Activated CD4-positive, alpha-beta memory T cell treated with anti-CD3 and anti-CD28 coated beads for 36 hours (primary cell): ENCODE measurements at regions not wholly inside any gene's neighbourhood (a gene's known extent, or its start where the extent isn't known, plus 50 kb on each side); places are given as distances from the start of the nearest gene placed in this dataset.
"Not testable (repeated sequence)": the region's sequence is repeated elsewhere in the genome, so short reads cannot be mapped to it uniquely, and the experiment has no call there.

Source experiments
- CTCF ChIA-PET: fragments of 350-600 bp; sonication (Branson Sonifier 250); formaldehyde crosslinking; loops from one replicate; lab custom pipeline; 2021; ENCODE audit warnings: antibody characterized with exemption, inconsistent platforms; lab: Charles Lee
- POLR2A ChIA-PET: fragments of 350-600 bp; sonication (Branson Sonifier 250); formaldehyde crosslinking; loops from one replicate; lab custom pipeline; 2021; ENCODE audit warnings: antibody characterized with exemption; lab: Charles Lee
- DNase-seq: peaks from one replicate; pipeline ENCODE4 v3.0.0-alpha.2; 2020
- H3K27ac Mint-ChIP-seq: one replicate; pipeline ENCODE4 v1.8.0; 2021; ENCODE audit warnings: mixed read lengths
- H3K27me3 Mint-ChIP-seq: one replicate; pipeline ENCODE4 v1.8.0; 2021; ENCODE audit warnings: mixed read lengths
- H3K36me3 Mint-ChIP-seq: one replicate; pipeline ENCODE4 v1.8.0; 2021; ENCODE audit warnings: mixed read lengths
- H3K4me1 Mint-ChIP-seq: one replicate; pipeline ENCODE4 v1.8.0; 2021; ENCODE audit warnings: low read depth, mixed read lengths
- H3K4me3 Mint-ChIP-seq: one replicate; pipeline ENCODE4 v1.8.0; 2021; ENCODE audit warnings: mild to moderate bottlenecking, mixed read lengths
- H3K9me3 Mint-ChIP-seq: one replicate; pipeline ENCODE4 v1.8.0; 2021; ENCODE audit warnings: mixed read lengths
- intact Hi-C: fragments of 100-400 bp; cut with micrococcal nuclease; formaldehyde crosslinking; loops from one replicate; pipeline ENCODE4 v1.15.1; 2023

- no peak overlapping the region for H3K4me3 Mint-ChIP-seq
- H3K4me1 Mint-ChIP-seq = no peaks in the 10 kb centered on the region
- no peaks in the 10 kb centered on the region for H3K36me3 Mint-ChIP-seq
- CTCF ChIA-PET = no interaction called here
- no peak overlapping the region for H3K27ac Mint-ChIP-seq
- POLR2A ChIA-PET = no interaction called here
- H3K27me3 Mint-ChIP-seq = no peaks in the 10 kb centered on the region
- intact Hi-C loops = no loop called here
- no peaks in the 10 kb centered on the region for H3K9me3 Mint-ChIP-seq
- no peak for DNase-seq
Measured at GRCh38 chr13:67549331-67549730, 319.2 kb upstream of the PCDH9 start.

GRCh38 chr13:67538906-67539305 lies 308.8 kb upstream of the PCDH9 start:
- ChIA-PET POLR2A (no interaction called here), CTCF (no interaction called here)
- Mint-ChIP-seq H3K4me1 (no peaks in the 10 kb centered on the region), H3K27ac (no peak overlapping the region), H3K27me3 (no peaks in the 10 kb centered on the region), H3K9me3 (peaks cover 1% of the 10 kb centered on the region), H3K4me3 (no peak overlapping the region), H3K36me3 (no peaks in the 10 kb centered on the region)
- intact Hi-C loops = no loop called here
- no peak for DNase-seq

- no peak overlapping the region for H3K4me3 Mint-ChIP-seq
- no peaks in the 10 kb centered on the region for H3K4me1 Mint-ChIP-seq
- H3K27ac Mint-ChIP-seq = no peak overlapping the region
- no peaks in the 10 kb centered on the region for H3K36me3 Mint-ChIP-seq
- H3K27me3 Mint-ChIP-seq = no peaks in the 10 kb centered on the region
- H3K9me3 Mint-ChIP-seq = peaks cover 24% of the 10 kb centered on the region
- ChIA-PET POLR2A (no interaction called here), CTCF (no interaction called here)
- intact Hi-C loops = no loop called here
- DNase-seq = no peak
Measured at GRCh38 chr13:67520886-67521285, 290.8 kb upstream of the PCDH9 start.

GRCh38 chr13:67519356-67519755 lies 289.2 kb upstream of the PCDH9 start:
- H3K4me1 Mint-ChIP-seq = no peaks in the 10 kb centered on the region
- peaks cover 14% of the 10 kb centered on the region for H3K9me3 Mint-ChIP-seq
- ChIA-PET POLR2A (no interaction called here), CTCF (no interaction called here)
- DNase-seq = no peak
- no peak overlapping the region for H3K4me3 Mint-ChIP-seq
- H3K27ac Mint-ChIP-seq = no peak overlapping the region
- no peaks in the 10 kb centered on the region for H3K36me3 Mint-ChIP-seq
- intact Hi-C loops = no loop called here
- H3K27me3 Mint-ChIP-seq = no peaks in the 10 kb centered on the region

GRCh38 chr13:67518785-67519184 lies 288.6 kb upstream of the PCDH9 start:
- H3K36me3 Mint-ChIP-seq = no peaks in the 10 kb centered on the region
- no peaks in the 10 kb centered on the region for H3K27me3 Mint-ChIP-seq
- no peaks in the 10 kb centered on the region for H3K4me1 Mint-ChIP-seq
- CTCF ChIA-PET = no interaction called here
- H3K9me3 Mint-ChIP-seq = peaks cover 13% of the 10 kb centered on the region
- intact Hi-C loops = no loop called here
- no peak overlapping the region for H3K27ac Mint-ChIP-seq
- no peak for DNase-seq
- no peak overlapping the region for H3K4me3 Mint-ChIP-seq
- POLR2A ChIA-PET = no interaction called here

- H3K4me1 Mint-ChIP-seq = no peaks in the 10 kb centered on the region
Measured at GRCh38 chr13:67515895-67516294, 285.8 kb upstream of the PCDH9 start.

GRCh38 chr13:67509018-67509417 lies 278.9 kb upstream of the PCDH9 start:
- POLR2A ChIA-PET = no interaction called here
- Mint-ChIP-seq H3K27me3 (no peaks in the 10 kb centered on the region), H3K4me3 (no peak overlapping the region), H3K36me3 (no peaks in the 10 kb centered on the region), H3K9me3 (peaks cover 11% of the 10 kb centered on the region), H3K4me1 (no peaks in the 10 kb centered on the region), H3K27ac (no peak overlapping the region)
- no peak for DNase-seq
- intact Hi-C loops = no loop called here
- CTCF ChIA-PET = no interaction called here

More at GRCh38 chr13:67515895-67516294, 285.8 kb upstream of the PCDH9 start:
- no peaks in the 10 kb centered on the region for H3K27me3 Mint-ChIP-seq
- POLR2A ChIA-PET = no interaction called here
- H3K4me3 Mint-ChIP-seq = no peak overlapping the region
- intact Hi-C loops = no loop called here
- H3K9me3 Mint-ChIP-seq = peaks cover 12% of the 10 kb centered on the region
- H3K27ac Mint-ChIP-seq = no peak overlapping the region
- no peak for DNase-seq
- no peaks in the 10 kb centered on the region for H3K36me3 Mint-ChIP-seq
- CTCF ChIA-PET = no interaction called here

- POLR2A ChIA-PET, DNase-seq, H3K4me1 Mint-ChIP-seq, H3K27ac Mint-ChIP-seq, intact Hi-C loops, H3K4me3 Mint-ChIP-seq, H3K27me3 Mint-ChIP-seq, H3K36me3 Mint-ChIP-seq, CTCF ChIA-PET: not testable (repeated sequence)
- H3K9me3 Mint-ChIP-seq = peaks cover 14% of the 10 kb centered on the region
Measured at GRCh38 chr13:67508275-67508674, 278.1 kb upstream of the PCDH9 start.

GRCh38 chr13:67506407-67506806 lies 276.3 kb upstream of the PCDH9 start:
- CTCF ChIA-PET = no interaction called here
- Mint-ChIP-seq H3K36me3 (no peaks in the 10 kb centered on the region), H3K27ac (no peak overlapping the region), H3K9me3 (peaks cover 14% of the 10 kb centered on the region), H3K4me3 (no peak overlapping the region), H3K27me3 (no peaks in the 10 kb centered on the region), H3K4me1 (no peaks in the 10 kb centered on the region)
- intact Hi-C loops = no loop called here
- DNase-seq = no peak
- POLR2A ChIA-PET = no interaction called here

GRCh38 chr13:67505376-67505775 lies 275.2 kb upstream of the PCDH9 start:
- no peak overlapping the region for H3K4me3 Mint-ChIP-seq
- H3K27me3 Mint-ChIP-seq = no peaks in the 10 kb centered on the region
- intact Hi-C loops = no loop called here
- H3K9me3 Mint-ChIP-seq = peaks cover 17% of the 10 kb centered on the region
- CTCF ChIA-PET = no interaction called here
- POLR2A ChIA-PET = no interaction called here
- no peaks in the 10 kb centered on the region for H3K4me1 Mint-ChIP-seq
- no peak overlapping the region for H3K27ac Mint-ChIP-seq
- no peak for DNase-seq
- no peaks in the 10 kb centered on the region for H3K36me3 Mint-ChIP-seq

- CTCF ChIA-PET = no interaction called here
- no peak overlapping the region for H3K27ac Mint-ChIP-seq
- POLR2A ChIA-PET = interaction anchor here (0.6 kb wide), 1 partner anchor 82 kb away, joined by 4 read pairs; no protein-coding TSS in a partner anchor
- no peaks in the 10 kb centered on the region for H3K4me1 Mint-ChIP-seq
- H3K27me3 Mint-ChIP-seq = no peaks in the 10 kb centered on the region
- intact Hi-C loops = no loop called here
- H3K9me3 Mint-ChIP-seq = peaks cover 15% of the 10 kb centered on the region
- DNase-seq = no peak
- no peak overlapping the region for H3K4me3 Mint-ChIP-seq
- H3K36me3 Mint-ChIP-seq = no peaks in the 10 kb centered on the region
Measured at GRCh38 chr13:67498948-67499347, 268.8 kb upstream of the PCDH9 start.

- intact Hi-C loops = no loop called here
- no peak for DNase-seq
- no peaks in the 10 kb centered on the region for H3K36me3 Mint-ChIP-seq
- peaks cover 5% of the 10 kb centered on the region for H3K9me3 Mint-ChIP-seq
- ChIA-PET CTCF (no interaction called here), POLR2A (no interaction called here)
- H3K4me3 Mint-ChIP-seq = no peak overlapping the region
- H3K4me1 Mint-ChIP-seq = no peaks in the 10 kb centered on the region
- H3K27ac Mint-ChIP-seq = no peak overlapping the region
- no peaks in the 10 kb centered on the region for H3K27me3 Mint-ChIP-seq
Measured at GRCh38 chr13:67493835-67494234, 263.7 kb upstream of the PCDH9 start.

- intact Hi-C loops = no loop called here
- H3K4me1 Mint-ChIP-seq = no peaks in the 10 kb centered on the region
- no peak for DNase-seq
- CTCF ChIA-PET = no interaction called here
- H3K4me3 Mint-ChIP-seq = no peak overlapping the region
- POLR2A ChIA-PET = no interaction called here
- no peaks in the 10 kb centered on the region for H3K9me3 Mint-ChIP-seq
- H3K27me3 Mint-ChIP-seq = no peaks in the 10 kb centered on the region
- no peaks in the 10 kb centered on the region for H3K36me3 Mint-ChIP-seq
- no peak overlapping the region for H3K27ac Mint-ChIP-seq
Measured at GRCh38 chr13:67489016-67489415, 258.9 kb upstream of the PCDH9 start.
